HUES6 (cell line): ENCODE measurements at regions not wholly inside any gene's neighbourhood (a gene's known extent, or its start where the extent isn't known, plus 50 kb on each side); places are given as distances from the start of the nearest gene placed in this dataset.

Source experiments
- H3K27ac ChIP-seq: 2 replicates; pipeline ENCODE4 v1.7.0; 2013; ENCODE audit warnings: low read depth, mild to moderate bottlenecking, low read length, inconsistent platforms
- H3K27me3 ChIP-seq: 2 replicates; pipeline ENCODE4 v1.6.1; 2013; ENCODE audit warnings: low read length; ENCODE audit not compliant: control insufficient read depth, insufficient read depth
- H3K36me3 ChIP-seq: 2 replicates; pipeline ENCODE4 v1.6.1; 2013; ENCODE audit warnings: low read length; ENCODE audit not compliant: control insufficient read depth, insufficient read depth
- H3K4me1 ChIP-seq: 2 replicates; pipeline ENCODE4 v1.6.1; 2013; ENCODE audit warnings: low read length; ENCODE audit not compliant: control insufficient read depth, insufficient read depth
- H3K4me3 ChIP-seq: 2 replicates; pipeline ENCODE4 v1.5.1; 2013; ENCODE audit warnings: low read depth, low read length
- H3K9ac ChIP-seq: one replicate; pipeline ENCODE4 v1.6.1; 2013; ENCODE audit warnings: mild to moderate bottlenecking, low read length
- H3K9me3 ChIP-seq: 2 replicates; pipeline ENCODE4 v1.6.1; 2013; ENCODE audit warnings: low read depth, low read length; ENCODE audit not compliant: control insufficient read depth, insufficient read depth

GRCh38 chr7:18177815-18178660, 150.4 kb upstream of the PRPS1L1 start:
- H3K27ac ChIP-seq, result no peak overlapping the region

DNA sequence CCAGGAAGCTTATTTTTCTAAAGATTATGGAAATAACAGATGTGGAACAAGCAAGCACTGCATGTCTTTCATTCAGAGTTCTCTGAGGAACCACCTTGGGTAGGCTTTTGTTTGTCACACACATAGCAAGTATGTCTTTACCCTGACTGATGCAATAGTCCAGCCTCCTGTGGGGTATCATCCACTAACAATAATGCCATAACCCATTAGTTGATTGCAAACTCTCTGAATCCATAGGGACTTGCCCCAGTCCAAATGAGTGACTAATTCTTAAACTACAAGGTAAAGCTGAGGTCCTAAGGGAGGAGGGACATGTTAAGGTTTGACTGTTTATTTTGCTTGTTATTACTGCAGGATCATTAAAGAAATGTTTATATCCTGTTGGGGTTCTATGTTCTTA, 151.4 kb upstream of the PRPS1L1 start:
- H3K4me1 ChIP-seq, result 0 out of 2 replicates have a peak, but pooled peaks cover 3% of the 10 kb centered on the region
- H3K27me3 ChIP-seq, result no peaks in the 10 kb centered on the region
- H3K9me3 ChIP-seq, result no peaks in the 10 kb centered on the region
- no peak overlapping the region for H3K9ac ChIP-seq
- no peak overlapping the region for H3K27ac ChIP-seq
- H3K4me3 ChIP-seq, result no peak overlapping the region
- H3K36me3 ChIP-seq, result no peaks in the 10 kb centered on the region

More at GRCh38 chr7:18177815-18178660, 150.4 kb upstream of the PRPS1L1 start:
- Histone ChIP-seq H3K27me3 (no peaks in the 10 kb centered on the region), H3K4me1 (0 out of 2 replicates have a peak, but pooled peaks cover 3% of the 10 kb centered on the region), H3K9me3 (no peaks in the 10 kb centered on the region), H3K36me3 (no peaks in the 10 kb centered on the region), H3K9ac (no peak overlapping the region), H3K4me3 (no peak overlapping the region)

GRCh38 chr7:18180685-18181084, 153.0 kb upstream of the PRPS1L1 start:
- H3K9ac ChIP-seq, result no peak overlapping the region
- H3K36me3 ChIP-seq, result no peaks in the 10 kb centered on the region
- H3K27ac ChIP-seq, result no peak overlapping the region

DNA sequence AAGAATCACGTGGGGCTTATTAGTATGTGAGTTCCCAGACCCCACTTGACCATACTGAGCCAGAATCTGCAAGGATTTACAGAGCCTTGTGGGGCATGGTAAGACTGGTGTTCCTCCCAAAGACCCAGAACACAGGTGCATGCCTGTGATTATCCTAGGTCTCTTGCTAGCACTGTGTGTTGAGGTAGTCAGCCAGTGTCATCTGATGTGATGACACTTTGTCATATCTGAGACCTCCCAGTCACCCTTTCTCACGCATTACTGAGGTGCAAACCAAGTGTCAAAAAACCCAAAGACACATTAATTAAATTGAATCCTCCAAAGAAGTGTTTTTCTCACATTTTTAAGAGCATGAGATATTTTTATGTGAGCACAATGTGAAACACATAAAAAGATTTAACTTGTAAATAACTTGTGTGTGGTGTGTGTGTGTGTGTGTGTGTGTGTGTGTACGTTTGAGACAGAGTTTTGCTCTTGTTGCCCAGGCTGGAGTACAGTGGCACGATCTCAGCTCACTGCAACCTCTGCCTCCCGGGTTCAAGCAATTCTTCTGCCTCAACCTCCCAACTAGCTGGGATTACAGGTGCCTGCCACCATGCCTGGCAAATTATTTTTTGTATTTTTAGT, 162.0 kb upstream of the PRPS1L1 start:
- no peak overlapping the region for H3K27ac ChIP-seq
- no peaks in the 10 kb centered on the region for H3K4me1 ChIP-seq
- H3K27me3 ChIP-seq, result no peaks in the 10 kb centered on the region
- no peak overlapping the region for H3K9ac ChIP-seq
- H3K36me3 ChIP-seq, result no peaks in the 10 kb centered on the region
- H3K4me3 ChIP-seq, result no peak overlapping the region
- H3K9me3 ChIP-seq, result no peaks in the 10 kb centered on the region

More at GRCh38 chr7:18180685-18181084, 153.0 kb upstream of the PRPS1L1 start:
- Histone ChIP-seq H3K4me3 (no peak overlapping the region), H3K4me1 (0 out of 2 replicates have a peak, but pooled peaks cover 3% of the 10 kb centered on the region), H3K9me3 (no peaks in the 10 kb centered on the region), H3K27me3 (no peaks in the 10 kb centered on the region)

GRCh38 chr7:18191341-18191740, 163.7 kb upstream of the PRPS1L1 start:
- Histone ChIP-seq H3K9ac (no peak overlapping the region), H3K36me3 (no peaks in the 10 kb centered on the region), H3K27me3 (no peaks in the 10 kb centered on the region), H3K27ac (no peak overlapping the region), H3K4me1 (no peaks in the 10 kb centered on the region), H3K4me3 (no peak overlapping the region), H3K9me3 (no peaks in the 10 kb centered on the region)

GRCh38 chr7:18191862-18192625, 164.4 kb upstream of the PRPS1L1 start:
- H3K36me3 ChIP-seq, result no peaks in the 10 kb centered on the region
- H3K27me3 ChIP-seq, result no peaks in the 10 kb centered on the region
- H3K4me1 ChIP-seq, result no peaks in the 10 kb centered on the region
- H3K27ac ChIP-seq, result no peak overlapping the region
- H3K9ac ChIP-seq, result no peak overlapping the region
- H3K4me3 ChIP-seq, result no peak overlapping the region
- H3K9me3 ChIP-seq, result no peaks in the 10 kb centered on the region

GRCh38 chr7:18194616-18195015, 167.0 kb upstream of the PRPS1L1 start:
- H3K9ac ChIP-seq, result no peak overlapping the region
- no peak overlapping the region for H3K27ac ChIP-seq
- no peak overlapping the region for H3K4me3 ChIP-seq
- H3K27me3 ChIP-seq, result no peaks in the 10 kb centered on the region
- no peaks in the 10 kb centered on the region for H3K4me1 ChIP-seq
- H3K9me3 ChIP-seq, result no peaks in the 10 kb centered on the region
- no peaks in the 10 kb centered on the region for H3K36me3 ChIP-seq

- H3K4me1 ChIP-seq, result no peaks in the 10 kb centered on the region
- H3K27me3 ChIP-seq, result no peaks in the 10 kb centered on the region
- H3K9ac ChIP-seq, result no peak overlapping the region
- H3K27ac ChIP-seq, result no peak overlapping the region
- no peaks in the 10 kb centered on the region for H3K9me3 ChIP-seq
- H3K36me3 ChIP-seq, result no peaks in the 10 kb centered on the region
- H3K4me3 ChIP-seq, result no peak overlapping the region
Measured at GRCh38 chr7:18196638-18197037, 169.0 kb upstream of the PRPS1L1 start.

DNA sequence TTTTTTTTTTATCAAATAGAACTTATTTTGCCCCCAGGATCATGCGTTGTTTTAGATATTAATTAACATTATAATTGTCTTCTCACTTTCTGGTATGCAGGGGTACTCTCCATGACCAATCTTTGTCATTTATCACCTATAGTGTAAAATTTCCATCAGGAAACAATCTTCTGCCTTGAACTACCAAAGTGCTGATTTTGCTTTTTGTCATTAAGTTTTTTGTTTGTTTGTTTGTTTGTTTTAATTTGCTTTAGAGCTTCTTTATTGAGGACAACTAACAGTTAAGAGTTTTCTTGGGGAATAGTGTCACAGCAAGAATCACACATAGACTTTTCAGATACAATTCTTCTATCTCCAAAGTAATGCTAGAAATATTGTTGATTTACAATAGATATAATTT, 171.2 kb upstream of the PRPS1L1 start:
- Histone ChIP-seq H3K36me3 (no peaks in the 10 kb centered on the region), H3K27ac (no peak overlapping the region), H3K9me3 (no peaks in the 10 kb centered on the region), H3K9ac (no peak overlapping the region), H3K27me3 (no peaks in the 10 kb centered on the region), H3K4me1 (no peaks in the 10 kb centered on the region), H3K4me3 (no peak overlapping the region)

DNA sequence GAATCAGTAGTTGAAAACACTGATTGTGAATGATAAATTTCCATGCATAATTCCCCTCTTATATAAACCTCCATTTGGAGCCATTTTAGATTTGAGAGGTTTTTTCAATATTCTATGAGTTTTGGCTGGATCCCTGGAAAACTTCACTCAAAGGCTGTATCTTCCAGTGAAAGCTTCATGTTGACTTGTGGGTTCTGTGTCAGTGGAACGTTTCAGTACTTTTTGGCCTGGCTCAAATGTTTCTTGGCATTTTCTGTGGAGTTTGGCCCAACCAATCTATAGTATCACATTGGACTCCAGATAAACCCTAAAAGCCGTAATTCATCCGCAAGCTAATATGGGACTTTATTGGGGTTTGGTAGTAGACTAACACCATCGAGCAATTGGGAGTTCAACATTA, 172.6 kb upstream of the PRPS1L1 start:
- Histone ChIP-seq H3K27ac (no peak overlapping the region), H3K9me3 (no peaks in the 10 kb centered on the region), H3K4me3 (no peak overlapping the region), H3K9ac (no peak overlapping the region), H3K27me3 (no peaks in the 10 kb centered on the region), H3K36me3 (no peaks in the 10 kb centered on the region), H3K4me1 (no peaks in the 10 kb centered on the region)

DNA sequence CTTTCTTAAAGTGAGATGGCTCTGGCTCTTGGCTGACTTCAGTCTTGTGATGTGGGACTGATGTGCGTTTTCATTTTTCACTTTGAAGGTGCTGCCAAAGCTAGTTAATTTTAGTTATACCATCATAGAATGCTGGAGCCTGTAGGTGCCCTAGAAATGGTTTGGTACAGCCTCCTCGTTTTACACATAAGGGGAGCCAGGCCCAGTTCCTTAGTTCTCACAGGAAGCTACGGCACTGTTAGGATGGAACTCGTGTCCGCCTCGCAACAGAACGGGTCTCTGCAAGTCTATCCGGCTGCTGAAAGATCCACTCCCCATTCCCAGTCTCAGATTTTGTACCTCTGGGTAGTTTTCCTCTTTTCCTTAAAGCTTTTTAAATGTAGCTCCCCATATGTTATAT, 173.2 kb upstream of the PRPS1L1 start:
- Histone ChIP-seq H3K36me3 (no peaks in the 10 kb centered on the region), H3K9me3 (no peaks in the 10 kb centered on the region), H3K27me3 (no peaks in the 10 kb centered on the region), H3K9ac (no peak overlapping the region), H3K4me3 (no peak overlapping the region), H3K4me1 (no peaks in the 10 kb centered on the region), H3K27ac (no peak overlapping the region)
